SU-DHL-6 (cell line): ENCODE measurements at regions not wholly inside any gene's neighbourhood (a gene's known extent, or its start where the extent isn't known, plus 50 kb on each side); places are given as distances from the start of the nearest gene placed in this dataset.

Experiments used
- CTCF ChIP-seq: fragments of 200-600 bp; sonication (generic); IDR thresholded peaks from one replicate; pipeline ENCODE4 v1.5.1; 2017; ENCODE audit warnings: antibody characterized with exemption, mild to moderate bottlenecking, low read length, moderate library complexity; ENCODE audit not compliant: insufficient read depth, poor library complexity, severe bottlenecking
- EZH2phosphoT487 ChIP-seq: fragments of 200-600 bp; sonication (generic), shearing (Covaris generic); conservative IDR thresholded peaks from 2 replicates; pipeline ENCODE4 v1.6.1; 2018; ENCODE audit warnings: mild to moderate bottlenecking, antibody characterized with exemption, low read length, moderate library complexity, mixed read lengths

GRCh38 chr4:112847045-112847444, 202.4 kb upstream of the ANK2 start:
- TF ChIP-seq EZH2phosphoT487 (no peak), CTCF (no peak)
